Stimulated activated CD8-positive, alpha-beta memory T cell treated with anti-CD3 and anti-CD28 coated beads, Interleukin-15, amount 100 ng/mL, for 1 hour (primary cell): ENCODE measurements at regions not wholly inside any gene's neighbourhood (a gene's known extent, or its start where the extent isn't known, plus 50 kb on each side); places are given as distances from the start of the nearest gene placed in this dataset.
"Not testable (repeated sequence)": the region's sequence is repeated elsewhere in the genome, so short reads cannot be mapped to it uniquely, and the experiment has no call there.

Experiments used
- DNase-seq: peaks from one replicate; pipeline ENCODE4 v3.0.0-alpha.2; 2020; ENCODE audit warnings: low read depth

- DNase-seq = no peak
Observed at GRCh38 chr16:66095676-66096075, 270.8 kb upstream of the CDH5 start.

GRCh38 chr16:66093191-66093590 lies 273.3 kb upstream of the CDH5 start:
- DNase-seq = no peak

GRCh38 chr16:66091471-66091891 lies 275.0 kb upstream of the CDH5 start:
- DNase-seq = no peak

GRCh38 chr16:66088681-66089080 lies 277.8 kb upstream of the CDH5 start:
- DNase-seq = no peak

GRCh38 chr16:66087308-66087707 lies 279.2 kb upstream of the CDH5 start:
- DNase-seq = no peak

- no peak for DNase-seq
Observed at GRCh38 chr16:66085651-66086050, 280.8 kb upstream of the CDH5 start.

- DNase-seq = not testable (repeated sequence)
Observed at GRCh38 chr16:66084731-66085130, 281.8 kb upstream of the CDH5 start.

GRCh38 chr16:66084306-66084705 lies 282.2 kb upstream of the CDH5 start:
- no peak for DNase-seq

GRCh38 chr16:66083171-66083570 lies 283.3 kb upstream of the CDH5 start:
- no peak for DNase-seq

GRCh38 chr16:66082424-66082823 lies 284.1 kb upstream of the CDH5 start:
- DNase-seq = no peak

GRCh38 chr16:66081775-66082366 lies 284.6 kb upstream of the CDH5 start:
- DNase-seq = no peak

GRCh38 chr16:66079671-66080334 lies 286.7 kb upstream of the CDH5 start:
- no peak for DNase-seq

- no peak for DNase-seq
Observed at GRCh38 chr16:66070140-66070917, 296.2 kb upstream of the CDH5 start.

- DNase-seq = no peak
Observed at GRCh38 chr16:66069587-66069986, 296.9 kb upstream of the CDH5 start.

GRCh38 chr16:66066404-66066803 lies 300.1 kb upstream of the CDH5 start:
- DNase-seq = no peak

GRCh38 chr16:66065925-66066324 lies 300.6 kb upstream of the CDH5 start:
- no peak for DNase-seq

GRCh38 chr16:66064801-66065530 lies 301.5 kb upstream of the CDH5 start:
- no peak for DNase-seq

GRCh38 chr16:66058832-66059231 lies 307.7 kb upstream of the CDH5 start:
- no peak for DNase-seq

GRCh38 chr16:66058172-66058691 lies 308.3 kb upstream of the CDH5 start:
- no peak for DNase-seq

- no peak for DNase-seq
Observed at GRCh38 chr16:66057057-66057456, 309.4 kb upstream of the CDH5 start.

- no peak for DNase-seq
Observed at GRCh38 chr16:66054095-66054494, 312.4 kb upstream of the CDH5 start.

GRCh38 chr16:66052745-66053144 lies 313.7 kb upstream of the CDH5 start:
- DNase-seq = no peak
